NOMO-1 treated with DMSO at 0.1 percent for 48 hours (cell line): ENCODE measurements at regions not wholly inside any gene's neighbourhood (a gene's known extent, or its start where the extent isn't known, plus 50 kb on each side); places are given as distances from the start of the nearest gene placed in this dataset.
"Not testable (repeated sequence)": the region's sequence is repeated elsewhere in the genome, so short reads cannot be mapped to it uniquely, and the experiment has no call there.

Source experiments
- DNase-seq: peaks from one replicate; lab custom pipeline; 2025; ENCODE audit not compliant: unreplicated experiment; lab: John Stamatoyannopoulos, UW

DNA sequence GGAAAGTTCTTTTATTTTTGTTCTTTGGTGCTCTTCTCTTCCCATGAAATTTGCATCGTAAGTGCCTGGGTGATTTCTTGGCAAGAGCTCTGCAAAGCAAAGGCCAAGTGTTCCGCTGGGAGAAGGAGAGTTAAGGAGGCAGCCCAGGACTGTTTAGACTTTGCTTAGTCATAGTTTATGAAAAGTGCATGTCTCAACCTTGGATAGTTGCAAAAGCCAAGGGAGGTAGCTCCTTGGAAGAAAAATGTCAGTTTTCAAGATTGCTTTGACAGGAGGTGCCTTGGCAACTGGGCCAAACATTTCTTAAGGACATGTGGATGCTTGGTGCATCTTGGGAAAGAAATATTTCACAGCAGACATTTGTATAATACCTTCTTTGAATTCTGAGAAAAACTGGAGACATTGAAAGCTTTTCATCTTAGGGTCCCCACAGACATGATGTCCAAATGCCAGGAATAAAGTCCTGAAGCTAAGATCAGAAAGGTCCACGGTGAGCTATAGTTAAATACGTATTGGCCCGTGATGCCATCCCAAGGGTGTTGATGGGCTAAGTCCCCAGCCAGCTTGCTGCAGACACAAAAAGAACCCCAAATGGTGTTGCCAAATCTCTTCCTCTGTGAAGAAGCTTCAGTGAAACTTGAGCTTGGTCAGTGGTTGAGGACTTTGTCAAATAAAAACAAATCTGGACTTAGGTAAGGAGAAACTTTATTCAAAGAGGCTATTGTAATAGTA lies 96.3 kb upstream of the THUMPD2 start:
- DNase-seq, result no peak

GRCh38 chr2:39874236-39874635 lies 95.2 kb upstream of the THUMPD2 start:
- DNase-seq, result no peak

GRCh38 chr2:39873586-39873985 lies 94.5 kb upstream of the THUMPD2 start:
- no peak for DNase-seq

GRCh38 chr2:39872748-39873147 lies 93.7 kb upstream of the THUMPD2 start:
- no peak for DNase-seq

DNA sequence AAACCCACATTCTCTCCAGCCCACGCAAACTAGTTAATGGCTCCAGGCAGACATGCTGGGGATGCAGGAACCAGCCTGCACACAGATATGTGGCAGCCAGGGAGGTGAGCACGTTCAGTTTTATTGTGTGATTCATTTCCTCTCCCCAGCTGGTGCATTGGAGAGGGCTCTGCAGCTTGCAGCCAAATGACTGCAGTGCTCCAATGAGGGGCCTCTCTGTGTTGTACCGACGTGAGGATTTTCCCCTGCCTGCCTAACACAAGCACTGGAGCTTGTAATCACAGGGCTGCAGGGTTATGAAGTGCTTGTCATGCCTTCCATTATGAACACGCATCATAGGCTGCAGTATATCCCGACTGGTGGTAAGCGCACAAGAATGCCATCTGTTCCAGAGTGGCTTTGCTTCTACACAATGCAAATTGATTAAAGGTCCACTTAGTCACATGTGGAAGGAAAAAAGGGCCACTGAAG lies 92.3 kb upstream of the THUMPD2 start:
- no peak for DNase-seq

GRCh38 chr2:39870871-39871270 lies 91.8 kb upstream of the THUMPD2 start:
- no peak for DNase-seq

DNA sequence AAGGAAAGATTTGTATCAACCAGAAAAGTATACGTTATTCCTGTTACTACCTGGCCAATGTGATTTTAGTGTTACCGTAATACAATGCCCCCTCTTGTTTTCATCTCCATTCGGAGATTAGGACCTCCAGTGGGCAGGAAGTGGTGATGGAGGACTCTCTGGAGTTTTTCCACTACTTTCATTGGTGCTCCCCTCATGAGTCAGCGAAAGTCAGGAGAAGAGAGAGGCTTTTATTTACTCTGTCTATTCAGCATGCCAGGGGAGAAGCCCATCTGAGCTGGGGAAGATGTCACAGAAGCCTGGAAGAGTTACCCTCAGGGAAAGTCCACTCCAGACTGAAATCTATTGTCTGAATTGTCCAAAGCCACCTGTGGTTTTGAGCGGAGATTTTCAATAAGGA lies 88.2 kb upstream of the THUMPD2 start:
- no peak for DNase-seq

DNA sequence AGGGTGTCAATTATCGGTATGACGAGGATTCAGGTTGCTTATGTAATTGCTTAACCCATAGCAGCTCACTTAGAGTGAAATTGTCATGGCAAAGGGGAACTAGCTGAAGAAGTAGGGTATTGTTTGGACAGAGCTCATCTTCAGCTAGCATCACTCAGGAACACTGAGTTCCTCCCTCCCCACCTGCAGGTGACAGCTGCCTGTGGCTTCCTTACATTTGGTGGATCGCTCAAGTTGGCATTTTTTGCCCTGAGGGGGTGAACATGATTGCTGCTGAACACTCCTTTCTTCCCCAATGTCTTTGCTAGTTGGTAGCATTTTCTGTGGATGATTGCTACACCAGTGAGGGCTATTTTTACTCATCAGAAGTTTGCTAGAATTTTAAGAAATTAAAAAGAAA lies 86.7 kb upstream of the THUMPD2 start:
- DNase-seq, result no peak

DNA sequence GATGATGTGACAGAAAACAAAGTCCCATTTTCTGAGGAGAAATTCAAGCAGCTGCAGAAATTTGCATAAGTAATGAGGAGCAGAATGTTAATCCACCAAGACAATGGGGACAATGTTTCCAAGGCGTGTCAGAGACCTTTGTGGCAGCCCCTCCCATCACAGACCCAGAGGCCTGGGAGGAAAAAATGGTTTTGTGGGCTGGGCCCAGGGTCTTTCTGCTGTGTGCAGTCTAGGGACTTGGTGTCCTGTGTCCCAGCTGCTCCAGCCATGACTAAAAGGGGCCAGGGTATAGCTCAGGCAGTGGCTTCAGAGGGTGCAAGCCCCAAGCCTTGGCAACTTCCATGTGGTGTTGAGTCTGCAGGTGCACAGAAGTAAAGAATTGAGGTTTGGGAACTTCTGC lies 84.6 kb upstream of the THUMPD2 start:
- DNase-seq, result not testable (repeated sequence)

DNA sequence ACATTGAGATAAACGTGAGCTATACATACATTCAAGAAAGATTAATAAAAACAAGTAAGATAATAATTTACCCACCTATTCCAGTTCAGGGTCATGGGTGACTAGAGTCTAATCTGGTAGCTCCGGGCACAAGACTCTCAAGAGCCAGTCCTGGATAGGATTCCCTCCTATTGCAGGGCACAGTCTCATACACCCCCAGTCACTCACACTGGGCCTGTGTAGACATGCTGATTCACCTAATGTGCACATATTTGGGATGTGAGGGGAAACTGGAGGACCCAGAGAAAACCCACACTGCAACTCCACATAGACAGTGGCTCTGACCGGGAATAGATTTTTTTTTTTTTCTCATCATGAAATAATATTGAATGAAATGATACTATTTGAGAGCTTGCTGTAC lies 81.5 kb upstream of the THUMPD2 start:
- DNase-seq, result no peak

DNA sequence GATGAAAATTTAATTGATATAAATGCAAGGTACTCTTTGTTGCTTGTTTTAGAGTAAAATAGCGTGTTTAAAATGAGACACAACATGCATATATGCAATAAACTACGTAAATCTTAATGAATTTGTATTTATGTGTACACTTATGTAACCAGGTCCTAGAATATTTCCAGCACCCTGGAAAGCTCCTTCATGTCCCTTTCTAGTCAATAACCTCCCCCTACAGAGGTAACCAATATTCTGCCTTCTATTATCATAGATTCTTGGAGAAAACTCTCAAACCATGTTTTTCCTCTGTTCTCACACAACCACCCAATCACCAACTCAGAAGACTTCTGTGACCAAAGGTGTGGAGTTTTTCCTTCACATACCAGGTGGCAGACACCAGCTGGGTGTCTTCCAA lies 79.6 kb upstream of the THUMPD2 start:
- no peak for DNase-seq

DNA sequence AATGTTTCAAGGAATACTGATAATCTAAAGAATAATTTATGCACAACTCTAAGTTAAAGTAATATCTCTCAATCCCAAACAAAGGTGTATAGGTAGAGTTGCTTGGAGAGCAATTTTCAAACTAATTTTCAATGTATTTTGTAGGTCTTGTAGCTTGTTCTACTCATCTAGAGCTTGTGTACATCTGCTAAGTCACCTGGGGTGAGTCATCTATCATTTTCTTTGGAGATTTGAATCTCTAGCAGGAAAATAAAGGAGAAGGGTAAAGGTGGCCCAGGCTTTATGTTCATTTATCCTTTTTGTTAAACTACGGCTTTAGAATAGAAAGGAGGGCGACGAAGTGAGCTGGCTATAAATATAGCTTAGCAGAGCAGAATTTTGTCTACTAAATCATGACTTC lies 76.8 kb upstream of the THUMPD2 start:
- no peak for DNase-seq

DNA sequence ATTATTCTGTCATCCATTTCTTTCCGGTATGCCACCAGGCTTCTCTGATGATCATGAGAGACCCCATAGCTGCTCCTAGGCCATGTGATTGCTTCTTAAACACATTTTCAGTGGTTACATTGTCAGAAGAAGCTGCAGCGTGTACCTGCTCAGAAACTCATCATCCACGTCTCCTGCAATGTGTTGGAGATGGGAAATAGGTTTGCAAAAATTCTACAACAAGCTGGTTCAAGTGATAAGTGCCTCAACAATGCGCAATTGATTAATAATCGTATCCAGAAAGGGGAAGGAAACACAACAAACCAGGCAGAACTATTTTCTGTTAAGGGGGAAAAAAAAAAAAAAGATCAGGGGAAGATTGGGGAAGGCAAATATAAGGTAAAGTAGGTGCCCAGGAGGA lies 75.7 kb upstream of the THUMPD2 start:
- no peak for DNase-seq

DNA sequence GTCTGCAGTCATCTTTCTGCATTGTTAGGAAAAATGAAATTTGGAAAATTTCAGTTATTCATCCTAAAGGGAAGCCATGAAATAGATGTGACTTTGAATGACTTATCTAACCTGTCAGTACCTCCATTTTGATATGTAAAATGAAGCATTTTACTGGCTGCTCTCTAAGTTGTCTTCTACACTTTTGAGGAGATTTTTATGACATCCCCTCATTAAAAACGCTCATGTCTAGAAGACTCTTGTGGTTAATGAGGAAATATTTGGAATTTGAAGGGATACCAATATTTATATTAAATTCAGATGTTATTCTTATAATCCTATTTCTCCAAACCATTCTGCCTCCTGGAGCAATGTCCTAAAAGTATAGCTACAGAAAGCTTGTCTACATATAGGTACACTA lies 73.8 kb upstream of the THUMPD2 start:
- no peak for DNase-seq

- DNase-seq, result peak; percentile 41
These were observed 72.6 kb upstream of the THUMPD2 start for GRCh38 chr2:39851651-39852110.

DNA sequence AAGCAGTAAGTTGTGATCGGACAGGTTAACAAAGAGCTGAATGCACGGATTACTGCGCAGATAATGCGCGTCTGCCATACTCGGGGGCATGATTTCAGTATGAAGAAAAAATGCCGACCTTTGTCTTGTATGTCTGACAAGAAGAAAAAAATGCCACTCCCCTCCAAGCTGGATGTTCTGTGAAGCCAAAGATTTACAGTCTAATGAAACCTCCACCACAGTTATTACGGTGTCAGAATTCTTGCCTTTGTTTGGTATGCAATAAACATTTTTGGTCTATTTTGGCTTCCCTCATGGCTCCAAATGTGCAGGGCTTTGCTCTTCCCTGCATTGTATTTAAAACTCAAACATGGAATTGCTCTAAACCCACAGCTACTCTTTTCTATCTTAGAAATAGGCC lies 72.2 kb upstream of the THUMPD2 start:
- no peak for DNase-seq

DNA sequence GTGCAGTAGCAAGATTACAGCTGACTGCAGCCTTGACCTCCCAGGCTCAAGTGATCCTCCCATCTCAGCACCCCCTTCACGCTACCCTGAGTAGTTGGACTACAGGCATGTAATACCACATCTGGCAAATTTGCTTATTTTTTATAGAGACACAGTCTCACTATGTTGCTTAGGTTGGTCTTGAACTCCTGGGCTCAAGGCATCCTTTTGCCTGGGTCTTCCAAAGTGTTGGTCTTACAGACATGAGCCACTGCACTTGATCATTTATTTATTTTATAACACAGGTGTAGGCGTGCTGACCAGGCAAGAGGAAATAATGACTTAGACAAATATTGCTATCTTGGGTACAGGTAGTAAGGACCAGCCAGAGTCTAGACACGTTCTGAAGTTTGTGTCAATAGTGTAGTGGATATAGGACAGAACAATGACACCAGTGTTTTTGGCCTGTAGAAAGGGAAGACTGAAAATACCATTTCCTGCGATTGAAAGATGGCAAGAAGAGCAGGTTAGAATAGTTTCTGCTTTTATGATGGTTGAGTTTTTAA lies 71.0 kb upstream of the THUMPD2 start:
- no peak for DNase-seq

DNA sequence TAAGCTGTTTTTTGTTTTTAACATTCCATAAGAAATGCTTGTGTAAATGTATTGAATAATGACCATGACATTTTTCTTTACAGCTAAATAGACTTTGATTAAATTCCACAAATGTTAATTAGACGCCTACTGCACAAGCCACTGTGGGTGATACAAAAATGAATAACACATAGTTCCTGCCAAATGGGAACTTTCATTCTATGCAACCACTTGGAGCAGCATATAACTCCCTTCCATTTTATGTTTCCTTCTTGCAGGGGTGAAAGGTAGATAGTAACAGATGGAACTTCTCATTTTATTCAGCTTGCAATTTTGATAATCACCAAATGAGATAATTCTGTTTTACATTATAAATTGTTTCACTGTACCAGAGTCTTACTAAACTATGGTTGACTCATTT lies 70.0 kb upstream of the THUMPD2 start:
- no peak for DNase-seq

- no peak for DNase-seq
These were observed 66.5 kb upstream of the THUMPD2 start for GRCh38 chr2:39845460-39846146.

DNA sequence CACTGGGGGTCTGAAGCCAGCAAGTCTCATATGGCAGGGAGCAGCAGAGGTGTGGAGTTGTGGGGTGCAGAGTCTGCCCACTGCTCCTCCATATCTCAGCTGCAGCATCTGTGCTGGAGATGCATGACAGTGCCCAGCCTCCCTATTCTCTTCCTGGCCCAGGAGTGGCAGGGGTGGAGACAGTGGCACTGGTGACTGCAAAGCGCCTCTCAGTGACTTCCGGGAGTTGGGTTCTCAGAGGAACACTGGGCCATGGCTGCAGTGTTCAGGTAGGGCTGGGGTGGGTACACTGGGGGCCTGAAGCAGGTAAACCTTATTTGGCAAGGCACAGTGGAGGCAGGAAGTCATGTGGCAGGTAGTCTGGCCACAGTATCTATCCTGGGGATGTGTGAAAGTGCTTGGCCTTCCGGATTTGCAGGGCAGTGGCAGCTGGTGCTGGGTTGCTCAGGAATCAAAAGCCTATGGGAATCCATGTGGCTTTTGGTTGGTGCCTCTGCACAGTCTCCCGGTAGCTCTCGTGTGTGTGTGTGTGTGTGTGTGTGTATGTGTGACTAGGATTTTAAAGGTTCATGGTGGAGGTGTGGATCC lies 60.3 kb upstream of the THUMPD2 start:
- no peak for DNase-seq

GRCh38 chr2:39838589-39838988 lies 59.5 kb upstream of the THUMPD2 start:
- DNase-seq, result no peak

DNA sequence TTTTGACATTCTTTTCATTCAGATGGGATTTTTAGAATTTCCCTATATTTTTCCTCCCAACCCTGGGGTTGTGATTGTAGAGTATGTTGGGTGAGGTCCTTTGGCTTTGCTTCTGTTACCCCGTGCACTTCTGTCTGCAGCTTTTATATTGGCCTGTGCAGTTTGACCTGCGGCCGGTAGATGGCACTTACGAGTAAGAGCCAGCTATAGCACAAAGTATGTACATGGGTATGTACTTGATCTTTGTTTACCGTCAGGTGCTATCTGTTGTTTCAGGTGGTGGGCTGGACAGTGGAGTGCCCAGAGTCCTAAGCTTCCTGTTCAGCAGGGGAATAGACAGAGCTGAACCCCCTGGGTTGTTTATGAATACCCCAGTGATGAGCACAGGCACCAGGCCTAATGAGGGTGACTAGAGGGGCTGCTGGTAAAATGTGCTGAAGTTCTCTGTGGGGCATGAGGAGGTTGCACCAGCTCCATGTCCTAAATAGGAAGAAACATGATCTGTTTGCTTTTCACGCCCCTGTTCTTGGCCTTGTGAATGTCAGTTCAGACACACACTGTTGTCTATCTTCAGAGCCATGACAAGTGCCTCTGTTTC lies 58.9 kb upstream of the THUMPD2 start:
- DNase-seq, result peak; percentile 18
